WERI-Rb-1 (cell line): ENCODE measurements at regions not wholly inside any gene's neighbourhood (a gene's known extent, or its start where the extent isn't known, plus 50 kb on each side); places are given as distances from the start of the nearest gene placed in this dataset.

ENCODE experiments used
- DNase-seq: peaks from one replicate; pipeline ENCODE4 v3.0.0-alpha.2; 2020
- H3K27ac ChIP-seq: fragments of 250-450 bp; sonication (Bioruptor Pico); 2 replicates; pipeline ENCODE4 v1.5.1; 2020; ENCODE audit warnings: mild to moderate bottlenecking, moderate library complexity
- H3K27me3 ChIP-seq: fragments of 250-450 bp; sonication (Bioruptor Pico); 2 replicates; pipeline ENCODE4 v1.5.1; 2021; ENCODE audit warnings: mild to moderate bottlenecking, low read depth, moderate library complexity; ENCODE audit not compliant: insufficient read depth, severe bottlenecking
- H3K36me3 ChIP-seq: fragments of 250-450 bp; sonication (Bioruptor Pico); 2 replicates; pipeline ENCODE4 v1.5.1; 2020; ENCODE audit warnings: mild to moderate bottlenecking, moderate library complexity
- H3K4me3 ChIP-seq: 2 replicates; pipeline ENCODE4 v1.5.1; 2011; ENCODE audit warnings: low read depth, mild to moderate bottlenecking, control low read depth, low read length
- H3K9me3 ChIP-seq: fragments of 250-450 bp; sonication (Bioruptor Pico); 2 replicates; pipeline ENCODE4 v1.5.1; 2021; ENCODE audit warnings: mild to moderate bottlenecking, moderate library complexity; ENCODE audit not compliant: severe bottlenecking
- CTCF ChIP-seq: IDR thresholded peaks from 2 replicates; pipeline ENCODE4 v1.5.1; 2011; ENCODE audit warnings: low read depth, mild to moderate bottlenecking, control low read depth, inconsistent platforms, low read length

GRCh38 chr10:20635570-20635969, 261.5 kb downstream of the NEBL start:
- no peaks in the 10 kb centered on the region for H3K36me3 ChIP-seq
- no peak overlapping the region for H3K27ac ChIP-seq
- no peak for DNase-seq
- H3K4me3 ChIP-seq, result no peak overlapping the region
- H3K9me3 ChIP-seq, result no peaks in the 10 kb centered on the region
- no peak for TF ChIP-seq CTCF
- H3K27me3 ChIP-seq, result no peaks in the 10 kb centered on the region

- no peaks in the 10 kb centered on the region for H3K27me3 ChIP-seq
- DNase-seq, result no peak
- no peaks in the 10 kb centered on the region for H3K36me3 ChIP-seq
- no peak for TF ChIP-seq CTCF
- H3K4me3 ChIP-seq, result no peak overlapping the region
- H3K27ac ChIP-seq, result no peak overlapping the region
- H3K9me3 ChIP-seq, result no peaks in the 10 kb centered on the region
These were observed 262.3 kb downstream of the NEBL start for GRCh38 chr10:20634839-20635238.

- TF ChIP-seq CTCF, result no peak
- Histone ChIP-seq H3K4me3 (no peak overlapping the region), H3K36me3 (no peaks in the 10 kb centered on the region), H3K27ac (no peak overlapping the region), H3K27me3 (no peaks in the 10 kb centered on the region), H3K9me3 (no peaks in the 10 kb centered on the region)
- DNase-seq, result no peak
These were observed 263.4 kb downstream of the NEBL start for GRCh38 chr10:20633714-20634113.

- no peaks in the 10 kb centered on the region for H3K9me3 ChIP-seq
- DNase-seq, result no peak
- H3K36me3 ChIP-seq, result no peaks in the 10 kb centered on the region
- no peak for TF ChIP-seq CTCF
- no peak overlapping the region for H3K4me3 ChIP-seq
- H3K27ac ChIP-seq, result no peak overlapping the region
- no peaks in the 10 kb centered on the region for H3K27me3 ChIP-seq
These were observed 264.4 kb downstream of the NEBL start for GRCh38 chr10:20632696-20633095.

- H3K36me3 ChIP-seq, result no peaks in the 10 kb centered on the region
- no peaks in the 10 kb centered on the region for H3K9me3 ChIP-seq
- no peaks in the 10 kb centered on the region for H3K27me3 ChIP-seq
- no peak overlapping the region for H3K4me3 ChIP-seq
- no peak overlapping the region for H3K27ac ChIP-seq
- TF ChIP-seq CTCF, result no peak
- no peak for DNase-seq
These were observed 265.9 kb downstream of the NEBL start for GRCh38 chr10:20631229-20631628.

GRCh38 chr10:20630092-20630643, 266.9 kb downstream of the NEBL start:
- DNase-seq, result no peak
- Histone ChIP-seq H3K27ac (no peak overlapping the region), H3K4me3 (no peak overlapping the region), H3K36me3 (no peaks in the 10 kb centered on the region), H3K27me3 (no peaks in the 10 kb centered on the region), H3K9me3 (no peaks in the 10 kb centered on the region)
- TF ChIP-seq CTCF, result no peak
